ENCODE measurements at regions not wholly inside any gene's neighbourhood (a gene's known extent, or its start where the extent isn't known, plus 50 kb on each side); places are given as distances from the start of the nearest gene placed in this dataset.

DNA sequence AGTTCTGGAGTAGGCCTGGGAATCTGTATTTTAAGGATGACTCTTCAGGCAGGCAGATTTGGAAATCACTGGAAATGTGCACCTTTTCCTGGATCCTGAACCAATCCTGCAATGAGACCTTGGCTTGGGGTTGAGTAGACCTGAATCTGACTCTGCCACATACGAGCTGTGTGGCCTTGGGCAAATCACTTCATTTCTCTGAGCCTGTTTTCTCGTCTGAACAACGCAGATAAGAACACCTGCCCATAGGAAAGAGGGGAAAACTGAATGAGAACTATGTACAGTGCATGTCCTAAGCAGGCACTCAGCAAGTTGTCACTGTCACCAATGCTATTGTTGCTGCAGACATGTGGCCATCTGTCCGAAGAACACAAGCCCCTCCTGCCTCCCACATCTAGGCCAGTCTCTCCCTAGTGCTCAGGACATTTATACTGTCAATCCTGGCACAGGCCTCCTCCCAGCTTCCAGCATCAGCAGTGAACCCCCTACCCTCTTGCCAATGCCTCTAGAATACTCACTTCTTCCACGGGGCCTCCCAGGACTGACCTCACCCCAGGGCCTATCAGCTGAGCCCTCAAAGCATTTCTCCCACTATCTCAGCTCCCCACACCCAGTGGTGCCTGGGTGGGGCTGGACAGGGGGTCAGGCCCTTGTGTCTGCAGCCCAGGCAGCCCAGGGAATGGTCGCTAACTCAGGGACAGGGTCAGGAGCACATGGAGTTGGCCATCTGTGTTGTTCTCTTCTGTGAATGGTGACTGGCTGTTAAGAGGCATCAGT is 88.8 kb upstream of the ZBTB40 start:
- no peak for DNase-seq

DNA sequence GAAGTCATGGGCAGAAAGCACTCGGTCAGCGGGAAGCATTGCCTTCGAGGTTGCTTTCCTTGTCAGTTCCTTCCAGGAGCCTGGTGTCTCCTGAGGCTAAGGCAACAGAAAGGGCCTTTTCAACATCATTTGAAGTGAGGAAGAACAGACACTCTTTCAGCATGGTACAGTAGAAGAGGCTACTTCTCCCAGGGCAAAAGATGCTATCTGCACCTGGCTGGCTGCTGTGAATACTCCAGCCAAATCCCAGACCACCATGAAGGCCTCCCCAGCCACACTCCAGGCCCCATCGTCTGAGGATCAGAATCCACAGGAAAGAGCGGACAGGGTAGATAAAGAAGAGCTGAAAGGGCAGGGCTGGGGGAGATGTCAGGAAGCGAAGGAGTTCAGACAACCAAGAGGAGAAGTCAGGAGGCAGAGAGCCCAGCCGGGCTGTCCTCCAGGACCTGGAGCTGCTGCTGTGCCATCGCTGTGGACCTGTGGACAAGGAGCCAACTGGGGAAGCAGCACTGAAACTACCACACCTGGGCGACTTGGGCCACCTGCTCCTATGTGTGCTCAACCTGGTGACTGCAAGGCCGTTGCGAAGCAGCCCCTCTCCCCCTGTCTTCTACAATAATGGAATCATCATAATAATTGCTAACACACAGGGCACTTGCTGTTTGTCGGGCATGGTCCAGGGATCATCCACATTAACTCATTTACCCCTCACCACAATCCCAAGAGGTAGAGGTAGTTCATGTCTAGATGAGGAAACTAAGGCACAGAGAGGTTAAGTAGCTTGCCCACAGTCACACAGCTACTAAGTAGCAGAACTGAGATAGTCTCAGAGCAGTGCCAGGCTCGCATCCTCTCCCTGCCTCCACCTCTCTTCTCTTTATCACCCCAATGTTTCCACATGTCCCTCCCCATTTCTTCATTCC is 88.0 kb upstream of the ZBTB40 start:
- no peak for DNase-seq

DNA sequence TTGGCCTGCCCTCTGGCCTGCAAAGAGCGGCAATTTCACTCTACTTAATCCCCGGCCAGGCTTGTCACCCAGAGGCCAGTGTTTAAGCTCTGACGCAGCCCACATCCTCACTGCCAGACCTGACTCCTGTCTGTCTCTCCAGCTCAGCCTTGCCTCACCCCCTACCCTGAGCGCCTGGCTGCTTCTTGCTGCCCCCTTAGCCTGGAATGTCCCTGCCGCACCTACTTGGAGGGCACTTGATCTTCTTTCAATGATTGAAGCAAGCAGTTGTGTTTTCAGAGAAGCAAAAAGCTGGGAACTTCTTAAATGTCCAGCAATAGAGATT is 87.4 kb upstream of the ZBTB40 start:
- no peak for DNase-seq

DNA sequence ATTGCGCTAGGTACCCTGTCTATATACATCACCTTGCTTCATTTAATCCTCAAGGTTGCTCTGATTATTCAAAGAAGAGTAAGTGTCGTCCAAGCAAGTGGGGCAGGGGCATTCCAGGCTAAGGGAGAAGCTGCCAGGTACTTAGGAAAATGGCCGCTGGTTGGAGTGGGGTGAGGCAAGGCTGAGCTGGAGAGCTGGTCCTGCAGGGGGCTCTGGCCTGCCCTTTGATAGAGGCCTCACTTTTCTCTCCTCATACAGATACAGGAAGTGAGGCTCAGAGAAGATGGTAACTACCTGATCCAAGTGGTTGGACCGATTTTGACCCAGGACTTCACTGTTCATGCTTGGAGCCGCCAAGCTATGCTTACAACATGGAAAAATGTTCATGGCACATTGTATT is 86.9 kb upstream of the ZBTB40 start:
- no peak for DNase-seq

DNA sequence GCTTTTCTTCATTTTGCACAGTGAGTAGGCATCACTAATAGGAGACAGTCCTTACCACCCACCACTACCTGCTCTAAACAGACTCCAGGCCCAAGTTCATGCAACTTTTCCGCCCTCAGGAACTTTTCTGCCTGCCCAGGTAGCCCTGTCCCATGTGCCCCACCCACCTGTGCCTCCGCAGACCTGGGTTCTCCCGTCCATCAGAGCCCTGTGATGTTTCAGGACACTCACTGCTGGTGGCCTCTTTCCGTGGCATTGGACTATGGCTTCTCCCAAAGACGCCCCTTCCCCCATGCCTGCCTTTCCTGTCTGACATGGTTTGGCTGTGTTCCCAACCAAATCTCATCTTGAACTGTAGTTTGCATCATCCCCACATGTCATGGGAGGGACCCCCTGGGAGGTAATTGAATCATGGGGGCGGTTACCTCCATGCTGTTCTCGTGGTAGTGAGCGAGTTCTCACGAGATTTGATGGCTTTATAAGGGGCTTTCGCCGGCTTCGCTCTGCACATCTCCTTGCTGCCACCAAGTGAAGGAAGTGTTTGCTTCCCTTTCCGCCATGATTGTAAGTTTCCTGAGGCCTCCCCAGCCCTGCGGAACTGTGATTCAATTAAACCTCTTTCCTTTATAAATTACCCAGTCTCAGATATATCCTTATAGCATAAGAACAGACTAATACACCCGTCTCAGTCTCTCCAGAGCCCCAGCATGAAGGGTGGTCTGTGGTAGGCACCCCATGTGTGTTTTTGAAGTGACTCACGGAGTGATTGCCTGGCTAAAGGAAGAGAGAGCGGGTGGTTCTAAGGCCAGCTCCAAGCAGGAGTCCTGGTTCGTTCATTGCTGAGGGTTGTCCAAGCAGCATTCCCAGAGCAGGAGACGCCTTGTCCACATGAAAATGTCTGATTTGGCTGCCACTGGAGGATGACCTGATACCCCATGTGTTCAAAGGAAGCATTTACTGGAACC is 86.0 kb upstream of the ZBTB40 start:
- no peak for DNase-seq

DNA sequence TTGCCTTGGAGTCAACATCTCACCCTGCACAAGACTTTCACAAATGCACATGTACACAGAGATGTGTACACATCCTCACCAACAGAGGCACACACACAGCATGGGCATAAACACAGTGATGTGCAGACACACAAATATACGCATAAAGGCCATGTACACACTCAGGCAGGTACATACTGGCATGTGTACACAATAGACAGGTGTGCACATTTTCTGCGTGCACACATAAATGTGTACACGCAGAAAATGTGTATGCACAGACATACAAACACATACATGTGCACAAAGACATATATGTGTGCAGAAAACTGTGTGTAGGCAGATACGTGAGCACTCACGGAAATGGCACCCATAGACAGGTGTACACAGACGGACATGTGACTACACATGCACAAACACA is 85.3 kb upstream of the ZBTB40 start:
- DNase-seq, result no peak

DNA sequence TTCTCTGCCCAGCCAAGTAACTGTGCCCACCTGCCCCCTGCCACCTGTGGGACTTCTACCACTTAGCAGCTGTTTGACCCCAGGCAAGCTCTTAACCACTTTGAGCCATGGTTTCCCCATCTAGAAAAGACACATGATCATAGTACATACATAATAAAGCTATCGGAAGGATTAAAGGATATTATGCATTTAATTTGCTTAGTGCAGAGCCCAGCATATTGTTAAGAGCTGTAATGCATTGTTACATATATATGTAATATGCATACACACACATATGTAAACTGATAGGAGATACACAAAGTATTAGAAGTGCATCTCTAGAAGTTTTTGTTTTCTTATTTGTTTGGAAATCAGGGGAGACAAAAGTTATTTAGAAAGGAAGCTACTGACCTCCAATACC is 83.5 kb upstream of the ZBTB40 start:
- no peak for DNase-seq

DNA sequence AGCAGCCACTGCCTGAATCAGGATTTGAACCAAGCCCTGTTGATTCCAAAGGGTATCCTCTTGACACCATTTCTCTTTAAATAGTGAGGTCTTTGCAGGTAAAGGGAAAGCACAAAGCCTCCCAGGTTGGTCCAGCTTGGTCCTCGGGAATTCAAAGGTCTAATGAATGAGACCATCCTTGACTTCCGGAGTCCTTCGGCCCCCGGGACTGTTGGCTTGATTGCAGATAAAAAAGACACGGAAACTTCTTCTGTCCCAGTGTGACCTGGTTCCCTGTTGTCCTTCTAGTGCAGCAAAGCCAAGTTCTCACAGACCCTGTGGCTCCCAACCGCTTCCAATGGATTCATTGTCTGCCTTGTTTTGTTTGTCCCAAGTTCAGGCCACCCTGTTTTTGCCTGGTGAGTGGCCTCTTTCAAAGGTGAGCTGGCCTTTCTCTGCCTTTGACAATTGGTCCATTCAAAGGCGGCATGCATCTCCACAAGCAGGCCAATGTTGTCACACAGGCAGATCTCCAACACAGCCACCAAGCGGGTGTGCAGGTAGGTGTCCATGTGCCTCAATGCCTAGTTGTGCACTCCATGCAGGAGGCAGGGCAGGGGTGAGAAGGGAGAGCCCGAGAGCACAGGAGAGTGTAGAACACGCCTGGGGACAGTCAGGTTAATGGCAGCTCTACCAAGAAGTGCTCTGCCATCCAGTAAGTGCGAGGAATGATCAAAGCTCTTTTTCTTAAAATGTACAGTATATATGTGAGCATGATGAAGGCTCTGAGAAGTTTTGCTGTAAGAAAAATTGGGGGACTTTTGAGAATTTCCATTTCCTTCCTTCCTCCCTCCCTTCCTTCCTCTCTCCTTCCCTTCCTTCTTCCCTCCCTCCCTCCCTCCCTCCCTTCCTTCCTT is 82.1 kb upstream of the ZBTB40 start:
- DNase-seq, result no peak

DNA sequence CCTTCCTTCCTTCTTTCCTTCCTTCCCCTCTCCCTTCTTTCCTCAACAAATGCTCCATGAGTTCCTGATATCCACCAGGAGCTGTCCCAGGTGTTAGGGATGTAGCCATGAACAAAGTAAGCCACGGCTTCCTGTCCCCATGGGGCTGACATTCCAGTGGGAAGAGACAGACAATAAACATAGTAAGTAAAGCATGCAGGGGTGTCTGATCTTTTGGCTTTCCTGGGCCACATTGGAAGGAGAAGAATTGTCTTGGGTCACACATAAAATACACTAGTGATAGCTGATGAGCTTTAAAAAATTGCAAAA is 81.5 kb upstream of the ZBTB40 start:
- DNase-seq, result no peak

DNA sequence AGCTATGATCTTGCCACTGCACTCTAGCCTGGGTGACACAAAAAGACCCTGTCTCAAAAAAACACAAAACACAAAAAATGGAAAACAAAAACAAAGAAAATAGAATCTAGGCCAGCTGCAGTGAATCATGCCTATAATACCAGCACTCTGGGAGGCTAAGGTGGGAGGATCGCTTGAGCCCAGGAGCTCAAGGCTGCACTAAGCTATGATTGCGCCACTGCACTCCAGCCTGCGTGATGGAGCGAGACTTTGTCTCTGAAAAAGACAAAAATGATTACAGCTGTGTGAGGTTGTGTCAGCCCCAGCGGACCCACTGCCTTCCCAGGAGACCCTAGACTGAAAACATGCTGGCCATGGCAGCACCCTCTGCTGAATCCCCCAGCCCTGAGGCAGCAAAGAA is 80.2 kb upstream of the ZBTB40 start:
- DNase-seq, result no peak

DNA sequence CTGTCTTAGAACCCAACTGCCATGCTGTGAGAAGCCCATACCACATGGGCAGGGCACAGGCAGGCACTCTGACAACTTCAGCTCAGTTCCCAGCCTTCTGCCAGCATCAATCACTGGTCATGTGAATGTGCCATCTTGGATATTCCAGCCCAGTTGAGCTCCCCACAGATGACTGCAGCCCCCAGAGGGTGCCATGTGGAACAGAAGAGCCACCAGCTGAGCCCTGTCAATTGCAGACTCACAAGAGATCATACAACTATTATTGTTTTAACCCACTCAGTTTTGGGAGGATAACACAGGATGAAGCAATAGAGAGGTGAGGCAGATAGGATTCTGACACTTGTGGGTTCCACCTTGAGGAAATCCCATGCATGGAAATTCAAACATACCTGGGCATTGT is 78.4 kb upstream of the ZBTB40 start:
- DNase-seq, result no peak

DNA sequence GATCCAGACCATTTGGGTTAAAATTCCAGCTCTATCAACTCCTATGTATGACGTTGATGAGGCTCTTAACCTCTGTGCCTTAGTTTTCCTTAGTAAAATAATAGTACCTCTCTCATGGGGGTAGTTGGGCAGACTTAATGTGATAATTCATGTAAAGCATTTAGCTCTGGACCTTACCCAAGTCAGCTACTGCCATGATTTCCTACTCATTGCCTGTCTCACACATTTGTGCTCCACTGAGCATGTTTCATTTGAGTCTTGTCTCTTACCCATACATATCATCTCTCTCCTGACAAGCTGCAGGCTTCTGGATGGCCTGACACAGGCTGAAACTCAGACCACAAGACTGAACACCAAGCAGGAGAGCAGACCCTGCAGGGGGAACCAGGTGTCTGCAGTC is 77.7 kb upstream of the ZBTB40 start:
- no peak for DNase-seq

DNA sequence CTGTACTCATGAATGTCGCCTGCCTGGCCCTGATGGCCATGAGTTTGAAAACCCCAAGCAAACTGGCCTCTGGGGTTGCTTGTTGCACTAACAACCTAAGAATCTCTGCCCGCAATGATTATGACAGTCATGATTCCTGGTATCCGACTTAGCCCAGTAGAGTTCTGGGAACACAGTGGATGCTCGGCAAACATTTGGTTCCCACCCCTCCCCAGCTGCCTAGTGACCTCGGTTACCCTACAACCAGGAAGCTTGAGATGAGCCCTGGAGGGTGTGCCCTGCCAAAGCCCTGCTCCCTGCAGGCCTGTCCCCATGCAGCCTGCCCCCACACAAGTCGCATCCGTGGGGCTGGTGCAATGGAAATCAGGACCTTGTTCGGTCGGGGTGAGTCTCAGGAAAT is 76.0 kb upstream of the ZBTB40 start:
- no peak for DNase-seq

DNA sequence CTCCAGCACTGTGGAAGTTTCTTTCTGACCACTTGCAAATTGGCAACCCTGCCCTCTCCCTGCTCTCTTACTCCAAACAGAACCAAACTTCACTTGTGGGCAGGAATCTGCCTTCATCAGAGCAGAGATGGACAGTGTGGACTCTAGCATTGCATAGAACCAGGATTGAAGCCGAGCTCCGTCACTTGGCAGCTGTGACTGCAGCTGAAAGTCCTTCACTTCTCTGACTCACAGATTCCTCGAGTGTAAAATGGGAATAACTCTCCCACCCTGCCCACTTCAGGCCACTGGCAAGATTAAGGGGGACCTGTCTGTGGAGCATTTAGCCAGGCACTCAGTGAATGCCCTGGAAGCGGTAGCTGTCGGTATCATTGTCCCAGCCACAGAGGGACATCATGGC is 75.7 kb upstream of the ZBTB40 start:
- DNase-seq, result no peak

DNA sequence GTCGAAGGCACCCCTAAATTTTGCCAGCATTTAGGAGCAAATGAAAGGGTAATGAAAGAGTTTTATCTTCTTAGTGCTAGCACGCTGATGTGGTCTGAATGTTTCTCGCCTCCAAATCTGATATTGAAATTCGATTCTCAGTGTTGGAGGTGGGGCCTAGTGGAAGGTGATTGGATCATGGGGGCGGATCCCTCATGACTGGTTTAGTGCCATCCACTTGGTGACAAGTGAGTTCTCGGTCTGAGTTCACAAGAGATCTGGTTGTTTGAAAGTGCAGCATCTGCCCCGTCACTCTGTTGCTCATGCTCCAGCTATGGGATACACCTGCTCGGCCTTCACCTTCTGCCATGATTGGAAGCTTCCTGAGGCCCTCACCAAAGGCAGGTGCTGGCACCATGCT is 75.1 kb upstream of the ZBTB40 start:
- DNase-seq, result no peak

DNA sequence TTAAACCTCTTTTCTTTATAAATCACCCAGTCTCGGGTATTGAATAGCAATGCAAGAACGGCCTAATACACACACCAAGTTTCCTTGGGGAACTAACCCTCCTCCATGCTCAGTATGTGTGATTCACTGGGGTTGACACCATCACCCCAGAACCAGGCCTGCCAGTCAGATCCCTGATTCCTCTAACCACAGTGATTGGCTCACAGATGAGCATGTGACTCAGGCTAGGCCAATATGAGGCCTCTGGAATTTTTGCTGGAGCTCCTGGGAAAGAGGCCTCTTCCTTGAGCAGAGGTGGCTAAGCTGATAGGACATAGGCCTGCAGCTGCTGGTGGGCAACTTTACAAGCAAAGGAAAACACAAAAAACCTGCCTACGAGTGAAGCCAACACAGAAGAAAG is 74.7 kb upstream of the ZBTB40 start:
- no peak for DNase-seq

DNA sequence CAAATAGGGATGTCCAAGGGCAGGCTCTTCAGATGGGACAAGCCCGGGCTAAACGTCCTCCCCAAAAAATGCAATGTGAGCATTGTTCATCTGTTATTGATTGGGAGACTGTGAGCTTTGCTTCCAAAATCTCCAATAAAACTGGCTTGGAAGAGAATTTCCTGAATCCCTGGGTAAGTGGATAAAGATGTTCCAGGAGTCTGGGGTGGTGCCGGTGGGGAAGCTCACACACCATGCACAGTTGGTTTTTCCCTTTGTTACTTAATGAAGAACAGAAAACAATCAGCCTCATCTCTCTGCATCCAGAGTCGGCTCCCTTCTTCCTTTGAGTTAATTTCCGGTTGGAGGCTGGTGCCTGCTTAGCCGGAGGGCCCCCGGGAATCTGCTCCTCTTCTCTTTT is 72.1 kb upstream of the ZBTB40 start:
- DNase-seq, result no peak

DNA sequence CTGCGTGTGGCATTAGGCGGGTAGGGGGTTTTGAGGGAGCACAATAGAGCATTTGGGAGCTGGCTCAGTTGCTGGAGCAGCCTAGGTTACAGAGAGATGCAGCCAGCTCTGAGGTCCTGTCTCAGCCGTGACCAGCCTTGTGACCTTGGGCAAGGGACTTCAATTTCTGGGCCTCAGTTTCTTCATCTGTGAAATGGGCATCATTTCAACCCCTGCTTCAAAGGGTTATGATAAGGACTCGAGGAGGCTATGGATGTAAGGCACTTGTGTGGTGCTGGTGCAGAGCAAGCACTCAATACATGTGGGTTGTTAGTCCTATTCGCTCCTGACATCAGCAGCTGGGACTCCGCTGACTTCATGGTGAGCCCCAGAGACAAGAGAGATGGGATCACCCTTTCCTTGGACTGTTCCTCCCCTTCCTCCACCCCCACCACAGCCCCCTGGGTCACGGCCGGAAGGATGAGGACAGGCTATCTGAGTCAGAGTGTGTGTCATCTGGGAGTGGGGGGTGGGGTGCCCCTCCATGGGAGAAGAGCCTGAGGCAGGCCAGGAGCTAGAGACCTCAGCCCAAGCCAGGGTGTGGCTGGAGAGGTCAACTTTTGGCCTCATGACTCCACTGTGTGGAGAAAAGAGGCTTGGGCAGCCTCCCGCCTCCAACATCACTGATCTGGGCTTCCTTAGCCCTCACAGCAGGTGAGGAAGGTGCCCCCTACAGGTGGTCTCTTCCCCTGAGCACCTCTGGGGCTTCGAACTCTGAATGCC is 71.4 kb upstream of the ZBTB40 start:
- DNase-seq, result no peak

DNA sequence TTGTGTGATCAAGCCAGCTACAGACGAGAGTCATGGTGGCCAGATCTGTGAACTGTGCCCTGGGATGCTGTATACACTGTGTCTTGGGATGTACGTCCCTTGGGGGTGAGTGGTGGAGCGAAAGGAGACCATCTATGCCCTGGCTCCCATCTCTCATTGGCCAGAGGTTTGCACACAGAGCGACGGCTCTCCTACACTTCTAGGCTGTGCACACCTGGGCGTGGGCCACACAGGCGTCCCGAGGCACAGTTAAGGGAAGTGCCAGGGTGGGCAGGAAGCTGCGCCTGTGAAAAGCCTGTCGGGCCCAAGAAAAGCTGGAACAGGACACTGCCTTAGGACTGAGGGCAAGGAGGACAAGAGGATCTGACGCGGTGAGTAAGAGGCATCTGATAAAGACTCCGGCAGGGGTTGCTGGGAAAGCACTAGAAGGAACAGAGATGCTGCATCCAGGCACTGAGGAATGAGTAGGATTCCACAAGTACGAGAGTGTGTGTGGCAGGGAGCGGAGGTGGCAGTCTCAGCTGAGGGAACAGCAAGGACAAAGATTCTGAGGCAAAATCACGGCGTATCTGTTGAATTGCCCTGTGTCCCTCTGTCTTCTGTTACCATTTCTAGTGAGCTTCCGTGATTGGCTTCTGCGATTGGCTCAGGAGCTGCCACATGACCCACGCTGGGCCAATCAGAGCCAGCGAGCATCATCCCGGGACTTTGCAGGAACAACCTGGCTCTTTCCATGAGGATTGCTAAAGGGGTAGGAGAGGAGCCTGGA is 67.9 kb upstream of the ZBTB40 start:
- no peak for DNase-seq

DNA sequence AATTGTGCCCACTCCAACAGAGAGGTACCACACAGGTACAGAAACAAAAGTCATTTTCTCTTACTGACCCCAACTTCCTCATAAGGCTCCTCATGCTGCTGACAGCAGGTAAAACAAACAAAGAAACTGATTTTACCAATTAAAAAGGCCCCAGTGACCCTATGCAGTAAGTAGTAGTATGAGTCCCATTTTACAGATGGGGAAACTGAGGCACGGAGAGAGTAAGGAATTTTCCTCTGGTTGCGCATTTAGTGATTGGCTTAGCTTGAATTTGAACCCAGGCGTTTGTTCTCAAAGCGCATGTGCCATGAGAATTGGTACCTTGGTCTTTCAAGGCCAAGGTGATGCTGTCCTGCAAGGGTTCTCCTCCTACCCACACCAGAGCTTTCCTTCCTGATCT is 66.1 kb upstream of the ZBTB40 start:
- no peak for DNase-seq

DNA sequence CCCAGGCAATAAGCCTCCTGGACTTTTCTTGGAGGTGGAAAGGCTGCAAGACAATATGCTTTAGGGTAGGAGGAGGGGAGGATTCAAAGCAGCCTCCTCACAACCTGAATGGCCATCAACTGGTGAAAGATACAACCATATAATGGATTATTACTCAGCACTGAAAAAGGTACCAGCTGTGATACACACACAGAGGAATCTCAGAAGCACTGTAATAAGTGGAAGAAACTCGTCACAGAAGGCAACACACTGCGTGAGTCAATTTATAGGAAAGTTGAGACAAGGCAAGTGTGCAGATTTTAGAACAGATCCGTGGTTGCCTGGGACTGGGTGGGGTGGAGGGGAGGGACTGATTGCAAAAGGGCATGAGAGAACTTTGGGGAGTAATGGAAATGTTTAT is 64.9 kb upstream of the ZBTB40 start:
- DNase-seq, result no peak

Data from activated CD4-positive, alpha-beta T cell treated with anti-CD3 and anti-CD28 coated beads, Interleukin-2, Interleukin-6, amounts not matched to agents 100 ng/mL and 50 ng/mL, durations not matched to agents 16 hours and 8 hours (primary cell).